GM18867 (cell line): ENCODE measurements at regions not wholly inside any gene's neighbourhood (a gene's known extent, or its start where the extent isn't known, plus 50 kb on each side); places are given as distances from the start of the nearest gene placed in this dataset.
"Not testable (repeated sequence)": the region's sequence is repeated elsewhere in the genome, so short reads cannot be mapped to it uniquely, and the experiment has no call there.

Experiments used
- ATAC-seq: cut with Tn5 transposase; IDR thresholded peaks from one replicate; pipeline ENCODE4 v1.9.1; 2021; ENCODE audit warnings: mild to moderate bottlenecking, moderate library complexity; ENCODE audit not compliant: unreplicated experiment

DNA sequence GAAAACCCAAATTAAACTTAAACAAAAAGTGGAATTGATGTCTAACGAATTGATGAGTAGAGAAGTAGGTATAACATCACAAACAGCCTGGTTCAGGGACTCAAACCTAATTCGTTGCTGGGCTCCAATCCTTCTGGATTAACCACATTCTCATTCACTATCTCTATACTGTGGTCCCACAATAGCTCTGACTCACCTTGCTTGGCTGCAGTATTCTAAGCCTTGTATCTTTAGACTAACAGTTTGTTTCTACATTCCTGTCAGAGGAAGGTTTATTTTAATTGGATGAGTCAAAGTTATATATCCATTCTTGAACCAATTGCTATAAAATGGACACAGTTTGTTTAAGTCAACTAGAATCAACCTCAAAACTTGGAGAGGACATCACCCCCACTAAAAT, 530.5 kb upstream of the PTCHD4 start:
- ATAC-seq = no peak

DNA sequence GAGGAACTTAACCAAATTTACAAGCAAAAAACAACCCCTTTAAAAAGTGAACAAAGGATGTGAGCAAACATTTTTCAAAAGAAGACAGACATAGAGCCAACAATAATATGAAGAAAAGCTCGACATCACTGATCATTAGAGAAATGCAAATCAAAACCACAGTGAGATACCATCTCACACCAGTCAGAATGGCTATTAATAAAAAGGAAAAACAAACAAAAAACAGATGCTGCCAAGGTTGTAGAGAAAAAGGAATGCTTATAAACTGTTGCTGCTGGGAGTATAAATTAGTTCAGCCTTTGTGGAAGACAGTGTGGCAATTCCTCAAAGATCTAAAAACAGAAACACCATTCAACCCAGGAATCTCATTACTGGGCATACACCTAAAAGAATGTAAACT, 527.8 kb upstream of the PTCHD4 start:
- not testable (repeated sequence) for ATAC-seq

DNA sequence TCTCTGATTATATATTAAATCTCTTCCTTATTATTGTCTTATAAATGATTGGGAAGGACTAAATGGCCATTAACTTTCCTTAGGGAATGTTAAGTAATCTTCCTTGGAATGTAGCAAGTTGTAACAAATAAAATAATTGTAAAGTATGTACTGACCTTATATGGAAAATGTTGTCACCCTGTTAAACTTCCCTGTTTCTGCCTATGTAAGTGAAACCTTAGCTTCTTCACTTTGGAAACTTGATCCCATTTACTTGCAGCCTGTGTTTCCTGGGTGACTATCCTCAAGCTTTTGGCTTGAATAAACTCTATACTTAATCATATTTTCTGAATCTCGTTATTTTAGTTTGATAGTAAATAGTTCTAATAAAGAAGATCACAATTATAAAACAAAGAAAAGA, 519.5 kb upstream of the PTCHD4 start:
- ATAC-seq = no peak

DNA sequence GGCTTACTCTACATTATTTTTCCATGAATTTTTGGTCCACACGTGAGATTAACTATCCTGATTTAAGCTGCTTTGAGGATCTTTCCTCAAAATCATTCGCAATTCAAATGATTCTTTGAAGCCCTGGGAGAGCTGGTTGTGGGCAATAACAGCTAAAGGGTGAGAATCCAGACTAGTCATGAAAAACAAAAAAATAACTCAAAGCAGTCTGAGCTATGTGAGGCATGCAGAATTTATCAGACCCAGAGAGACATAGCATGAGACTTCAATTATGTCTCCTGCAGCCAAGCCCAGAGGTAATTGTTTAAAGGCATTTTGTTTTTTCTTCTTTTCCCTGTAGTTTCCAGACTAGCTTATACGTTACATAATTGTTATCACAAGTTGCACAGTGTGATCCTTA, 517.3 kb upstream of the PTCHD4 start:
- no peak for ATAC-seq

DNA sequence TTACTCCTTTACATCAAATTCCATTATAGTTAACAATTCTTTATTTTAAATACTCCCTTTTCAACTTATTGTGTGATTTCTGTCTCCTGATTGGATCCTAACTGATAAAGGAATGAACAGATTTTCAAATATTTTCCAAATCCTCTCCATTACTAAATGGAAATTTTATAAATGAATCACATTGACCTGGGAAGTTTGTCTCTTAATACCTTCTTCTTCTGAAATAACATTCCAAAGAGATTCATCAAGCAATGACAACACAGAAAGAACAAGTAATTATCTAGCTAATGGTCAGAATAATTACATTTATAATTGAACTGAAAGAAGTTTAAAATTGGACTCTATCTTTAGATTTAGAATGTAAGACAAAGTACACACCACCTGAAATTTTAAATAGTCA, 515.4 kb upstream of the PTCHD4 start:
- ATAC-seq = no peak

DNA sequence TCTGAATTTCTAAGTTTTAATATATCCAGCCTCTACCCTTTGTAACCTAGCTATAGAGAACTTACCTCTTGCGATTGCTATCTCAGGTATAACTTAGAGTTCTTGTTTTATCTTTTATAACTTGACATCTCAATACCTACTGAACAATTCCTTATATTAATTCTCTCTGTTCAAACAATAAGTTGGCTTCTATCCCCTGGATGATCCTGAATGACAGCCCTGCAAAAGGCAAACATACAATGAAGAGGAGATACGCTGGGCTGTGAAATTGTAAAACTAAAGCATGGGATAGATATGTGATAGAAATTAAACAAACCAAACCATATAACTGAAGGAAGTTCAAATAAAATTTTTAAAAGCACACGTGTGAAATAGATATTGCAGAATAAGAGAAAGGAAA, 513.6 kb upstream of the PTCHD4 start:
- ATAC-seq = no peak

DNA sequence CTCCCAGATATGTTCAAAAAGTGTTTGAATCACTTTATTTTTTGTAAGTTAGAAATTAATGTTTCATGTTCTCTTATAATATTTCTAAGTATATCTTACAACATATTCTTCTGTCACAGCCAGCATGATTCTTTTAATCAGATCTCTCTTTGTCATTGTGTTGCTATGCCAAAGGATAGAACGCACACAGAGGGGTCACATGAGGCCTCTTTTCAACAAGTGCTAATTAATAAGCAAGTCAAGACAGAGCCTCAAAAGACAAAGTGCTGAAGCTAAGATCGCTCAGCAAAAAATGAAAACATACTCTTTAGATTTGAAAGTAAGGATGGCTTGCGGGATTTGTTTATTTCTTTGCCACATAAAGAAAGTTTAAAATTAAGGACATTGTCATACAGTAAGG, 508.8 kb upstream of the PTCHD4 start:
- ATAC-seq = no peak

DNA sequence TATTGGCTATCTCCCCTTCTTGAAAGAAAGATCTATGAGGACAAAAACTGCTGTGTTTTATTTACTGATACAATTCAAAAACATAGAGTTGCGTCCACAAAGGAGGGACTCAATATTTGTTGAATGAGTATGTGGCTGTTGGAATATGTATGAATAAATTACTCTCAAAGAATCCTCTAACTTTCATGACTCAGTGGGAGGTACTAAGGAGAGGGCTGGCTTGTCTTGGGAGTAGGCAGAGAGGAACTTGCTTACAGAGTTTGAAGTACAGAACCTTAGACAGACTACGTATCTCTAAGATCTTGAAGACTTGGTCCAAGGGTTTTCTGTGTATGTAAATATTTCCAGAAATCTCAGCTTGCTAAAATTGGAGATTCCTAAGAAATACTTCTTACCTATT, 504.0 kb upstream of the PTCHD4 start:
- no peak for ATAC-seq

DNA sequence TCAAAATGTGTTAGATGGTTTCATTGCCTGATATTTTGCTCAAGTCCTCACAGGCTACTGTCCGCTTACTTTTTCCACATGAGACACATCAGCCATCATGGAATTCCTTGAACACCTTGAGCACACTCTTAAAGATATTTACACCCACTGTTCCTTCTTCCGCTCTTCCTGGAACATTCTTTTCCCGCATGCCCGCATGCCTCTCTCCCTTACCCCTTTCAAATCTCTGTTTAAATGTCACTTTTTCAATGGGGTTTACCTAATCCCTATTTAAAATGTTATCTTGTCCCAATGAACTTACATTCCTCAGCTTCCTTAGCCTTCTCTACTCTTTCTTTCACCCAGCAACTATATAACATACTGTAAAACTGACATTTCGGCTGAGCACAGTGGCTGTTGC, 503.3 kb upstream of the PTCHD4 start:
- ATAC-seq = no peak

DNA sequence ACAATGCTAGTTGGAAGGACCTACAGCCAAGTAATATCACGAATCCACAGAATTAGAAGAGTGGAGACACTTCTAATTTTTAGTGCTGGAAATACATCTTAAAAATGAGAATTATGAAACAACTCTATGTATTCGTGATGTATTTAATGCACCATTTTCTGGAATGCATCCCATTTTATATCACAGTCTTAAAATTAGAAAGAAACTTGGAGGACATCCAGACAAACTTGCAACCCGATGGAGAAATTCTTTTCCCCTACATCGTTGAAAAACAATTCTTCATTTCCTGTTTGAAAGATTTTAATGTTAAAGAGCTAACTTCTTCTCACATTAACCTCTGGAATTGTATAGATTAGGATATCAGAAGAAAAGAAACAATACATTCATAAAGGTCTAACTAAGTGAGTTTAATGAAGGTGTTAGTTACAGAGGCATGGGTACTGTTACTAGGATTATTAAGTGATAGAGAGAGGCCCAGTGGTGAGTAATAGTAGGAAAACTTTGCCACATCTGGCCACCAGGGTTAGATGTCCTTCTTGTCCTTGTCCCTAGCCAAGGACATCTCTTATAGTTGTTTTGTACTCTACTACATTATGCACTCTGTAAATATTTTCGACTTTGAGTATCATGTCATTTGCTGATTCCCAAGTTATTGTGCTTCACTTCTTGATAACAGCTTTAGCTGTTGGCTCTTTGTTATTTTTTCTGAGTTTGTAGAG, 502.4 kb upstream of the PTCHD4 start:
- no peak for ATAC-seq

DNA sequence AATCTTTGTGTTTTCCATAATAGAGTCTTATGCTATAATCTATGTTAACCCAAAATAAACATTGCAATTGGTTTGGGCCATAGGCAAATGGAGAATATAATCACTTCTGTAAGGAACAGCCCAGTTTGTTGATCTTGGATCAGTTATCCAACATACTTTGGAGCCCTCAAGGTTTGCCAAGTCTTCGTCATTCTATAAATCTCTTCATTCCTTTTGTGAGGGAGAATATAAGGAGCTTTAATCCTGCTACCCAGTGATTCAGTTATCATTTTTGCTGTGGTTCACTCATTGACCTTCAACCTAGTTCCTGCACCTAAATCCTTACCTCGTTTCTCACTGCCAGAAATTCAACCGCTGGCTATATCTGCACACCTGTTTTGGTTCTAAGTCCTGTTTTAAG, 500.3 kb upstream of the PTCHD4 start:
- no peak for ATAC-seq

DNA sequence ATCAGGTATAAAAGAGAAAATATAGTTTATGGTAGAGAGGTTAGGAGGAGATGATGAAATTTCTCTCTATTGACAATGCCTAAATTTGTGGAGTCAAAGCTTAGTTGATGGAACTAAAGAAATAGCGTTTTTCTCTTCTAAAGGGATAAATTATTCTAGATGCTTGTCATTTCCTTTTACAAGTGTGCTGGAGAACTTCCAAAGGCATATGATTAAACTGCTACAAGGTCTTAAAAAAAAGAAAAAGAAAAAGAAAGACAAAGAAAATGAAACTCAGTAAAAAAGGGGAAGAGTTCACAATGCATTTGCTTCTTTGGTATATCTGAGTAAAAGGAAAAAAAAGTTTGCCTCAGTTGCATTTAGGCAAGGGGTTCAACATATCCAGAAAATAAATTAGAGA, 499.8 kb upstream of the PTCHD4 start:
- no peak for ATAC-seq

DNA sequence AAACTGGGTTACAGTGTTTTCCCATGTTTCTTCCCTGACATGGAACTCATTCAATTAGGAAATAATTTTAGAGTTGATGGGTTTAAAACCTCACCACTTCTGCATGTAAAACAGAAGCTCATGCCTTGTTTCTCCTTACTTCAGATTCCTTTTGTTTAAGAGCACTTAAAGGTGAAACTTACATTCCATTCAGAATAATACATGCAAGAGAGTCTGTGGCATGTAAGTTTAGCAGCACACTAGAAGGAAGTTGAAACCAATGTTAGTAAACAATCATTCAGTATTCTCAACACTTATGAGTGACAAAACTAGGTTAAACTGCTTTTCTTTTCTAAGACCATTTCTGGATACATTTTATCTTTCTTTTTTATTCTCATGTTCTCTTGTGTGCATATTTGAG, 495.6 kb upstream of the PTCHD4 start:
- no peak for ATAC-seq

DNA sequence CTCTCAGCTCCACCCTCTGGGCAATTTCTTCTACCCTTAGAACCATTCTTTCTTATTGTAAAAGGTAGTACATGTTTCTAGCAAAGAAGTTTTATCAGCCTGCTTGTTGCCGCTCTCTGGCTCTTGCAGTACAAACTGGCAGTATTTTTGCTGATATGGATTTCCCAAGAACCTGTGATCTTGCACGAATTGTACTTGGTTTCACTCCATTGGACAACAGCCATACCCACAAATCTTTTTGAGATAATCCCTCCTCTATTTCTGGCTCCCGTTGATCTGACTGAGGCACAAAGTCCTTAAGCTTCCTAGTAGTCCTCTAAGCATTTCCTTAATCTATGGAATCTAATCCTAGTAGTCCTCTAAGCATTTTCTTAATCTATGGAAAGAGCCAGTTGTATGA, 487.0 kb upstream of the PTCHD4 start:
- ATAC-seq = no peak

DNA sequence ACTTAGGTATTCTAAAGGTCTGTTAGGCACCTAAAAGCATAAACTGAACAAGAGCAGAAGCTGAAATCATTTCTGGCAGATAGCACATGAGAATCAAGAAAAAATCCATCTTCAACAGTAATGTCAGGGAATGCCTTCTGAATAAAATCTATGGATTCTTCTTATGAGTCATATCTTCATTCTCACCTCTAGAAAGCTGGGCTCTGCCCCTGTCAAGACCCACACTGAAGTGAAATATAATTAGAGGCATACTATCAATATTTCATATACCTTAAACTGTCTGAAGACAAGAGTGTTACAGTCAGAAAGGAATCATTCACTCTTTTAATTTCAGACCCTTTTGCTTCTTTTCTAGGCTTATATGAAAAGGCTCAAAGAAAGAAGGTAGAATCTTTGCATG, 485.8 kb upstream of the PTCHD4 start:
- no peak for ATAC-seq

DNA sequence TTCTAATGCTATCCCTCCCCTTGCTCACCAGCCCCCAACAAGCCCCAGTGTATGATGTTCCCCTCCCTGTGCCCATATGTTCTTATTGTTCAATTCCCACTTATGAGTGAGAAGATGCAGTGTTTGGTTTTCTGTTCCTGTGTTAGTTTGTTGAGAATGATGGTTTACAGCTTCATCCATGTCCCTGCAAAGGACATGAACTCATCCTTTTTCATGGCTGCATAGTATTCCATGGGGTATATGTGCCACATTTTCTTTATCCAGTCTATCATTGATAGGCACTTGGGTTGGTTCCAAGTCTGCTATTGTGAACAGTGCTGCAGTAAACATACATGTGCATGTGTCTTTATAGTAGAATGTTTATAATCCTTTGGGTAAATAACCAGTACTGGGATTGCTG, 480.2 kb upstream of the PTCHD4 start:
- not testable (repeated sequence) for ATAC-seq

DNA sequence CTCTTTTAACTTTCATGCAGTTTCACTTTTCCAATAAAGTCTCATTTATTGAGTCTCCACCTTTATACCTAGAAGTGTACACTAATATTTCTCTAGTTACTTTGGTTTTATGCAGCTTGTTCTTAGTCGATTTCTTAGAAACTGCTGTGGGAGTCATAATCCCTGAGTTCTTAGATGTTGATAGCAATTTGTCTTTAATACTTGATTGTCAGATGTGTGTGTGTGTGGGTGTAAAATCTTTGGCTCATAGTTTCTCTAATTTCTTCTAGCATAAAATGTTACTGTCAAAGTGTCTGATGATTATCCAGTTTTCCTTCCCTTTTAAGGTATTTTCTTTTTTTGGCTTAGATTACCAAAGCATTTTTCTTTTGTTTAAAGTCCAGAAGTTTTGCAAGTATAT, 473.8 kb upstream of the PTCHD4 start:
- ATAC-seq = no peak

DNA sequence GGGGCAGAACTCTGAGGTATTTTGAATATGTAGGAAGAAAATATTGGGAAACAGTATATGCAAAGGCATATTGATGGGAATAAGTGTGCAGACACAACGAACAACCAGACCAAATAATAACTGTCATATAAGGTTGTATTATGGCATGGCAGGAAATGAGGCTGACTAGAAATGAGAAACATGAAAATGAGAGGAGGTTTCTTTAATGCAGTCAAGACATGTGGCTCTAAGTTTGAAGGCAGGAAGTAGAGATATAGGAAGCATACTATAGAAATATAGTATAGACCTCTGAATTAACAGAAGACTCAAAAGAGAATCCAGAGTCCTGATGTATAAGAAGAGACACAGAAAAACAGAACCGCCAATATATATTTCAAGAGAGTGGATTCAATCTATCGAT, 459.7 kb upstream of the PTCHD4 start:
- no peak for ATAC-seq

DNA sequence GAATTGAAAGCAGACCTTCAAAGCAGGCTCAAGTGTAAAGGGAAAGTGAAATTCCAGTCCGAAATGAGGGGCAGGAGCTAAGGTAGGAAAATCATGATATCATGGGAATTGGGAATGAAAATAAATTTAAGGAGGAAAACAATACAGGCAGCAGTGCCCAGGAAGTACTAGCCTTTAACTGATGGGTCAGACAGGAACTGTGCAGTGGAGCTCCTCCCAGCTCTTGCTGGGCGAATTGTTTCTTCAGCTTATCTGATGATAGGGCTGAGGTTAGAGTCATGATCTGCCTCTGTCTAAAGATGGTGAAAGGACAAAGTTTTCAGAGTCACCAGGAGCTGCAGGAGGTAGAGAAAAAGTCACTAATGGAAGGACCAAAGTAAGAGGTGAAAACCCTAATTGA, 457.9 kb upstream of the PTCHD4 start:
- no peak for ATAC-seq

DNA sequence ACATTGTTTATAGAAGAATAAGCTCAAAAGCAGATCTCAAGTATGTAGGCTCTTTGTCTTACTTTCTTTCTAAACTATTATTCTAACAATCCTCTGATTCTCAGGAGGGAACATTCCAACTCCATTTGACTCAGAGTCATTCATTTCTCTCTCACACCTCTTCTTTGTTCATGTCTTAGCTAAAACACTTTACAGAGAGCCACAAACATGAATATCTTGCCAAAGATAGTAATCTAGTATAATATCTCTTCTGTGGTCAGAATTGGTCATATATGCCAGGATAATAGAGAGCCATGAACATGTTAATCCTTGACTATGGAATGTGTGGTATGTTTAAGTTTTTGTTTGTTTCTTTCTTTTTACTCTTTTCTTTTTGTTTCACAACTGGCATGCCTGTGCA, 456.0 kb upstream of the PTCHD4 start:
- no peak for ATAC-seq

DNA sequence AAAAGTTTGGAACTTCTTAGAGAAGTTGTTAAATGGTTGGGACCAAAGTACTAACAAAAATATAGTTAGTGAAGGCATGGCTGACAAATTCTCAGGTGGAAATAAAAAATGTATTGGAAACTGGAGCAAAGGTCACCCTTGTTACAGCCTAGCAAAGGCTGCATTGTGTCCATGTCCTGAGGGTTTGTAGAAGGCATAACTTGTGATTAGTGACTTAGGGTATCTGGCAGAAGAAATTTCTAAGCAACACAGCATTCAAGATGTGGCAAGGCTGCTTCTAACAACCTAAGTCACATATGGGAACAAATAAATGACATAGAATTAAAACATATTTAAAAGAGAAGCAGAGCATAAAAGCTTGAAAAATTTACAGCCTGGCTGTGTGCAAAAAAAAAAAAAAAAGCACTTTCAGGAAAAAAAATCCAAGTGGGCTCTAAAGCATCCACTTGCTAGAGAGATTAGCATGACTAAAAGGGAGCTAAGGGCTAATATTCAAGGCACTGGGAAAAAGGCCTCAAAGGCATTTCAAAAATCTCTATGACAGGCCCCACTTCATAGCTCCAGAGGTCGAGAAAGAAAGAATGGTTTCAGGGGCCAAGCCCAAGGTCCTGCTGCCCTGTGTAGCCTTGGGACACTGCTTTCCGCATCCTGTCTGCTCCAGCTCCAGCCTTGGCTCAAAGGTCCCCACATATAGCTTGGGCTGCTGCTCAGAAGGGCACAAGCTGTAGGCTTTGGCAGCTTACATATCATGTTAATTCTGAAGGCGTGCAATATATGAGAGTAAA, 453.2 kb upstream of the PTCHD4 start:
- ATAC-seq = no peak

DNA sequence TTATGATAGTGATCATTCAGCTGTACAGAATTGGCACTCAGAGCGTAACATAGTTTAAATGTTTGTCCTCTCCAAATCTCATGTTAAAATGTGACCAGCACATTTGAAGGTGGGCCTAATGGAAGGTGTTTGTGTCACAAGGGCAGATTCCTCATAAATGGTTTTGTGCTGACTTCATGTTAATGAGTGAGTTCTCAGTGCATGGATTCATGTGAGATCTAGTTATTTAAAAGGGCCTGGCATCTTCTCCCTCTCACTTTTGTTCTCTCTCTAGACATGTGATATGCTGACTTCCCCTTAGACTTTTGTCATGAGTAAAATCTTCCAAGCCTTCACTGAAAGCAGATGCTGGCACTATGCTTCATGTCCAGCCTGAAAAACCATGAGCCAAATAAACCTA, 452.4 kb upstream of the PTCHD4 start:
- ATAC-seq = no peak

DNA sequence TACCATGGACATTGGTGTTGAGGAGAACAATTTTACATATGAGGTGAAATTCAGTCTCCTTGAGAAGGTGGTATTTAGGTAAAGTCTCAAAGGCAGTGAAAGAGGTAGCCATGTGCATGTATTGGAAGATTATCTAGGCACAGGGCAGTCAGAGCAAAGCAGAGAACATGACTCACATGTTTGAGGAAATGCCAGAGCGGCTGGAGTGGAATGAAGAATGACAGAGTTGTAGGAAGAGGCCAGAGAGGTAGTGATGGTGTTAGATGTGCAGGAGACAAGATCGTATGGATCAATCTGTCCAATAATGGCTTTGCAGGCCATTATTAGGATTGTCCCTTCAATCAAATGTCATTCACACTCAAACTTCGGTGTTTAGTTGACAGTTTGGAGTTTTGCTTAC, 449.4 kb upstream of the PTCHD4 start:
- ATAC-seq = no peak
